ENCODE measurements at regions not wholly inside any gene's neighbourhood (a gene's known extent, or its start where the extent isn't known, plus 50 kb on each side); places are given as distances from the start of the nearest gene placed in this dataset.

GRCh38 chr4:85250852-85251251, 224.1 kb upstream of the ARHGAP24 start:
- no peaks in the 10 kb centered on the region for H4K20me1 ChIP-seq (ENCODE audit: control insufficient read depth, insufficient read depth, insufficient read length)
- no peak overlapping the region for H3K56ac ChIP-seq (ENCODE audit: insufficient read length, low read depth, low read length)
- DNase-seq = no peak
- H3K79me1 ChIP-seq (ENCODE audit: insufficient read depth, low read depth, low read length, poor library complexity, severe bottlenecking) = no peaks in the 10 kb centered on the region
- H3K4me1 ChIP-seq (ENCODE audit: insufficient read depth, low read length) = no peaks in the 10 kb centered on the region
- H2BK20ac ChIP-seq (ENCODE audit: low read depth, low read length, poor library complexity, severe bottlenecking) = no peak overlapping the region
- H4K91ac ChIP-seq (ENCODE audit: insufficient read length, low read depth, low read length) = no peak overlapping the region
- H3K27me3 ChIP-seq (ENCODE audit: insufficient read depth, low read length) = no peaks in the 10 kb centered on the region
- H2BK5ac ChIP-seq (ENCODE audit: insufficient read length, low read length) = no peak overlapping the region
- H3K14ac ChIP-seq (ENCODE audit: insufficient read depth, low read length) = no peak overlapping the region
- TF ChIP-seq CTCF (conservative IDR thresholded peaks at IDR 0.05) = no peak
- no peak overlapping the region for H2AFZ ChIP-seq (ENCODE audit: low read length)
- Mint-ChIP-seq H3K4me1 (peaks cover 3 to 4% of the 10 kb centered on the region in 2 experiments), H3K27me3 (ENCODE audit: low read depth) (no peaks in the 10 kb centered on the region), H3K36me3 (ENCODE audit: insufficient read depth in 1 of 3, low read depth in 3 of 3) (peaks cover 3 to 19% (median 4%) of the 10 kb centered on the region in 3 experiments; a peak in 5 of 7 replicates), H3K9me3 (peaks cover 13 to 14% of the 10 kb centered on the region in 2 experiments), H3K4me3 (no peak overlapping the region), H3K27ac (no peak overlapping the region)
- no peaks in the 10 kb centered on the region for H3K23me2 ChIP-seq (ENCODE audit: insufficient read length, low read depth, low read length, poor library complexity, severe bottlenecking)
- H2BK15ac ChIP-seq (ENCODE audit: low read depth, low read length) = no peak overlapping the region
- H3K79me2 ChIP-seq (ENCODE audit: insufficient read depth, low read length) = no peaks in the 10 kb centered on the region
- H2BK12ac ChIP-seq (ENCODE audit: insufficient read length, low read depth, low read length) = no peak overlapping the region
- H3K9ac ChIP-seq (ENCODE audit: extremely low read depth, insufficient read length, low read length) = no peak overlapping the region
- H3T11ph ChIP-seq (ENCODE audit: low read length) = no peak overlapping the region
- H3K4ac ChIP-seq (ENCODE audit: low read depth, low read length) = no peak overlapping the region
- H2BK120ac ChIP-seq (ENCODE audit: low read depth, low read length, poor library complexity, severe bottlenecking) = no peak overlapping the region
- no peaks in the 10 kb centered on the region for H3K9me3 ChIP-seq (ENCODE audit: control insufficient read depth, low read depth, low read length)
- no CpG with 5 or more reads among the region's 4 CpGs for WGBS (ENCODE audit: extremely low coverage, insufficient read length, low lambda C conversion rate)
- H3K4me2 ChIP-seq (ENCODE audit: insufficient read depth, insufficient read length, low read length) = no peak overlapping the region
- H4K5ac ChIP-seq (ENCODE audit: insufficient read length, low read depth, low read length) = no peak overlapping the region
- no peak overlapping the region for H3K23ac ChIP-seq (ENCODE audit: insufficient read length, low read depth, low read length)
- H2AK5ac ChIP-seq (ENCODE audit: insufficient read length, low read length) = no peak overlapping the region
- H3K27ac ChIP-seq (ENCODE audit: insufficient read length, low read depth, low read length) = no peak overlapping the region
- no peak overlapping the region for H4K8ac ChIP-seq (replicated peaks; ENCODE audit: insufficient read length, low read depth, low read length)
- no peak overlapping the region for H3K18ac ChIP-seq (ENCODE audit: insufficient read length, low read depth, low read length)

Measured in H9 (cell line).